ENCODE measurements at regions not wholly inside any gene's neighbourhood (a gene's known extent, or its start where the extent isn't known, plus 50 kb on each side); places are given as distances from the start of the nearest gene placed in this dataset.

- CTCF ChIA-PET, result no interaction called here
- Histone ChIP-seq H3K27me3 (ENCODE audit: low read length) (peaks cover 64% of the 10 kb centered on the region), H3K4me2 (ENCODE audit: low read length) (no peak overlapping the region), H3K9me3 (ENCODE audit: low read length) (no peaks in the 10 kb centered on the region), H3K36me3 (ENCODE audit: low read depth, low read length) (no peaks in the 10 kb centered on the region), H3K4me3 (ENCODE audit: low read length) (no peak overlapping the region), H3K4me1 (ENCODE audit: insufficient read depth, low read length) (no peaks in the 10 kb centered on the region), H3K9me2 (replicated peaks; ENCODE audit: low read length) (no peaks in the 10 kb centered on the region), H4K20me1 (ENCODE audit: low read length) (no peaks in the 10 kb centered on the region), H3F3A (ENCODE audit: low read length, unreplicated experiment) (no peaks in the 10 kb centered on the region), H3K79me2 (ENCODE audit: low read length) (no peaks in the 10 kb centered on the region), H3K27ac (ENCODE audit: low read length) (no peak overlapping the region), H2AFZ (ENCODE audit: low read length) (no peak overlapping the region), H3K9ac (ENCODE audit: low read length) (no peak overlapping the region)
- no peak for TF ChIP-seq EZH2 (IDR thresholded peaks at IDR 0.05; ENCODE audit: low read length, unreplicated experiment)
- TF ChIP-seq EZH2phosphoT487 (IDR thresholded peaks at IDR 0.05; ENCODE audit: borderline replicate concordance, low read length), result no peak
- no peak for TF ChIP-seq CTCF (conservative IDR thresholded peaks at IDR 0.05; ENCODE audit: low read depth, low read length)
- no TSS peak for BruUV-seq (replicated peaks)
- no peak for DNase-seq
- POLR2A ChIA-PET (ENCODE audit: unreplicated experiment), result no interaction called here
- intact Hi-C loops (cut with micrococcal nuclease), result no loop called here
- ATAC-seq, result no peak
Measured at GRCh38 chr13:103157434-103158145, 91.4 kb upstream of the SLC10A2 start.

DNA sequence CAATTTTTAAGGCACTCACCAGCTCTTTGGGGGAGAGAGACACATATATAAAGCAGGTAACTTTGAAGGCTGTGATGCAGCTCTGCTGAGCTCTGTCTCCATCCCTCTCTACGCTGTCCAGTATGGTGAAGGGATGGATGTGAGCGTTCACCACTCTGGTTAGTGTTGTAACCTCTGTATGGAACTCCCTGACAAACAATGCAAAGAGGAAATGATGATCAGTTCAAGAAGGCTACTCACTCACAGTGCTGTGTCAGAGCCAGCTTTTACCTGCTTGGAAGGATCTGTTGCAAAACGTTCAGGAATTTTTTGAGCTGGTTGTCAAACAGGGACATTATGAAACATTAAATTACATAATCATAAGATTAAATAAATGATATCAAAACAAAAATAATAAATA lies 90.8 kb upstream of the SLC10A2 start:
- ChIA-PET POLR2A (ENCODE audit: unreplicated experiment) (no interaction called here), CTCF (no interaction called here)
- ATAC-seq (no peak), DNase-seq (peak; percentile 5)
- Histone ChIP-seq H3K4me3 (ENCODE audit: low read length) (no peak overlapping the region), H2AFZ (ENCODE audit: low read length) (no peak overlapping the region), H3K36me3 (ENCODE audit: low read depth, low read length) (no peaks in the 10 kb centered on the region), H3K27ac (ENCODE audit: low read length) (no peak overlapping the region), H4K20me1 (ENCODE audit: low read length) (no peaks in the 10 kb centered on the region), H3K4me2 (ENCODE audit: low read length) (no peak overlapping the region), H3K4me1 (ENCODE audit: insufficient read depth, low read length) (no peaks in the 10 kb centered on the region), H3K27me3 (ENCODE audit: low read length) (peaks cover 64% of the 10 kb centered on the region), H3K9me3 (ENCODE audit: low read length) (no peaks in the 10 kb centered on the region), H3F3A (ENCODE audit: low read length, unreplicated experiment) (no peaks in the 10 kb centered on the region), H3K9me2 (replicated peaks; ENCODE audit: low read length) (no peaks in the 10 kb centered on the region), H3K79me2 (ENCODE audit: low read length) (no peaks in the 10 kb centered on the region), H3K9ac (ENCODE audit: low read length) (no peak overlapping the region)
- TF ChIP-seq CTCF (conservative IDR thresholded peaks at IDR 0.05; ENCODE audit: low read depth, low read length) (no peak), EZH2phosphoT487 (IDR thresholded peaks at IDR 0.05; ENCODE audit: borderline replicate concordance, low read length) (no peak)
- BruUV-seq (replicated peaks), result no TSS peak
- intact Hi-C loops (cut with micrococcal nuclease), result no loop called here

DNA sequence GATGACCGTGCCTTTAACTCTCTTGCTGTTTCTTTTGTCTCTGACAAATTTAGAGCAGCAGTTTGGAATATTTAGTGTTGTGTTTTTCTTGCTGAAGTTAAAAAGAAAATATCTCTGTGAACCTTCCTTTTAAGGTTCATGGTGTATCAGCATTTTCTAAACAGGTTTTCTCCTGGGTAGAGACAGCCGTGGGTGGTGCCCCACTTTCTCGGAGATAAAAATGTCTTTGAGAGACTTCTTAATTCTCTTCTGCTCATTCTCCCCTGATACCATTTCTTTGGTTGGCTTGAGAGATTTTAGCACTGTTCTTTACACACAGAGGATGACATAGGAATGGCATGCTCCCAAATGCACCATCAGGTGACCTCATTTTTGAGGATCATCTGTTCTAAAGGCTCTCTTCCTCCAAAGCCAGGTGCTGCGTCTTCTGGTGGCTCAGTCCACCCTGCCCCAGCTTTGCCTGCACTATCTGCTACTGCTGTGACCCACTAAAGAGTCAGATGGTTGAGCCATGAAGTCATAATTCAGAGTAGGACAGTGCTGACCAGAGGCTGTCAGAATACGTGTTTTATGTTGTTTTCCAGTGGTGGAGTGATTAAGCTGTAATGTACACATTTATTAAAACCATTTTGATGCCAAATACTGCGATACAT lies 90.3 kb upstream of the SLC10A2 start:
- Histone ChIP-seq H3K79me2 (ENCODE audit: low read length) (no peaks in the 10 kb centered on the region), H4K20me1 (ENCODE audit: low read length) (no peaks in the 10 kb centered on the region), H3K4me1 (ENCODE audit: insufficient read depth, low read length) (no peaks in the 10 kb centered on the region), H3K4me2 (ENCODE audit: low read length) (no peak overlapping the region), H3F3A (ENCODE audit: low read length, unreplicated experiment) (no peaks in the 10 kb centered on the region), H3K9me2 (replicated peaks; ENCODE audit: low read length) (no peaks in the 10 kb centered on the region), H3K36me3 (ENCODE audit: low read depth, low read length) (no peaks in the 10 kb centered on the region), H3K9me3 (ENCODE audit: low read length) (no peaks in the 10 kb centered on the region), H2AFZ (ENCODE audit: low read length) (no peak overlapping the region), H3K9ac (ENCODE audit: low read length) (no peak overlapping the region), H3K27ac (ENCODE audit: low read length) (no peak overlapping the region), H3K27me3 (ENCODE audit: low read length) (peaks cover 59% of the 10 kb centered on the region), H3K4me3 (ENCODE audit: low read length) (no peak overlapping the region)
- BruUV-seq (replicated peaks), result no TSS peak
- DNase-seq (no peak), ATAC-seq (no peak)
- POLR2A ChIA-PET (ENCODE audit: unreplicated experiment), result no interaction called here
- CTCF ChIA-PET, result no interaction called here
- intact Hi-C loops (cut with micrococcal nuclease), result no loop called here
- TF ChIP-seq EZH2phosphoT487 (IDR thresholded peaks at IDR 0.05; ENCODE audit: borderline replicate concordance, low read length), result no peak
